NCI-H2081 treated with DMSO at 0.1 percent for 48 hours (cell line): ENCODE measurements at regions not wholly inside any gene's neighbourhood (a gene's known extent, or its start where the extent isn't known, plus 50 kb on each side); places are given as distances from the start of the nearest gene placed in this dataset.

Experiments used
- DNase-seq: peaks from one replicate; lab custom pipeline; 2025; lab: John Stamatoyannopoulos, UW

- DNase-seq, result no peak
Observed at GRCh38 chr20:6693178-6693807, 74.2 kb upstream of the BMP2 start.

- no peak for DNase-seq
Observed at GRCh38 chr20:6692566-6693173, 74.8 kb upstream of the BMP2 start.

GRCh38 chr20:6691516-6691915, 76.0 kb upstream of the BMP2 start:
- DNase-seq, result no peak

- DNase-seq, result no peak
Observed at GRCh38 chr20:6689339-6689973, 78.0 kb upstream of the BMP2 start.

GRCh38 chr20:6686171-6686570, 81.3 kb upstream of the BMP2 start:
- no peak for DNase-seq

- no peak for DNase-seq
Observed at GRCh38 chr20:6685626-6686025, 81.9 kb upstream of the BMP2 start.

DNA sequence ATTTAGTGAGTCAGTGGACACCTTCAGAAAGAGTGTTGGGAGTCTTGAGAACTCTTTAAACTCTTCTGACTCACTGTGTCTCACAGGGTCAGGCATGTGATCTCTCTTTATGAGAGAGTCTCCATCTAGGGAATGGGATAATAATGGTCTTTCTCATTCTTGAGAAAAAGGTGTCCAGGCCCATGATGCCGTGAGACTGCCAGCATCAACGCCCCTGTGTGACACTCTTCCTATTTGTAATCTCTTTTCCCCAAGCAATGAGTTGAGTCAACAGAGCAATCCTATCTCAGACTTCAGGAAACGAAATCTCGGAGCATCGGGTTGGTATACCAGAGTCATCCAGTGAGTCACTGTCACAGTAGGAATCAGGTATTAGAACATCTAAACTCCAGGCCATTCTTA, 82.3 kb upstream of the BMP2 start:
- DNase-seq, result no peak

- DNase-seq, result no peak
Observed at GRCh38 chr20:6683021-6683977, 84.2 kb upstream of the BMP2 start.

DNA sequence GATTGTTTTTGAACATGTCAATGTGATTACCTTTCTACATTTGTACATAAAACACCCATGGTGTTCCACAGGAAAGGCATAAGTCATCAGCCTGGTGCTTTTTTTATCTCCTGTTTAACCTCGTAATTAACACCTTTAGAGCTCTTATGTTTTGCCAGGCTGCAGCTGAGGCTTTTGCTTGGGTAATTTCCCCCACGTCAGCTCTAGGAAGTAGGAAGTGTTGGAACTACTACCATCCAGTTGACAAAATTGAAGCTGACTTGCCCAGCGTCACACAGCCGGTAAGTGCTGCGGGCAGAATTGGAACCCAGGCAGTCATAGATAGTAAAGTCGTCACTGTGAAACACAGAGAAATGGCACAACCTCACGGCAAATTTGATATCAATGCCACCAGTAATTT, 86.6 kb upstream of the BMP2 start:
- no peak for DNase-seq

- DNase-seq, result no peak
Observed at GRCh38 chr20:6680441-6680840, 87.0 kb upstream of the BMP2 start.

GRCh38 chr20:6679086-6679485, 88.4 kb upstream of the BMP2 start:
- DNase-seq, result no peak

GRCh38 chr20:6678101-6678500, 89.4 kb upstream of the BMP2 start:
- no peak for DNase-seq

DNA sequence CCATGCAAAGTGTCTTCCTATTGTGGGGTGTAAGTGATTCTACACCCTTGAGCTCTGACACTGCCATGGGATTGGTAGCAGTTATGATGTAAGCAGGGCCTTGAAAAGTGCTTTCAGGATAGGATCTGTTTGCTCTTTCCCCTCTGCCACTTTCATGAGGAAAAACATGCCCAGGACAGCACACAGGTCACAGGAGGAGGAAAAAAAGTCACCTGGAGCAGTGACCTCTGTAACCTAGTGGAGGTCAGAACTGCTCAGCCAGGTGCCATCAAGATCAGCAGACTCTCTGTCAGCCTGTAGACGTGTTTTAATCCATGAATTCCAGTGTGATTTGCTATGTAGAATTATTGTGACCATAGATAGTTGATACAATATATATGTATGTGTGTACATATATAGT, 92.7 kb upstream of the BMP2 start:
- no peak for DNase-seq

DNA sequence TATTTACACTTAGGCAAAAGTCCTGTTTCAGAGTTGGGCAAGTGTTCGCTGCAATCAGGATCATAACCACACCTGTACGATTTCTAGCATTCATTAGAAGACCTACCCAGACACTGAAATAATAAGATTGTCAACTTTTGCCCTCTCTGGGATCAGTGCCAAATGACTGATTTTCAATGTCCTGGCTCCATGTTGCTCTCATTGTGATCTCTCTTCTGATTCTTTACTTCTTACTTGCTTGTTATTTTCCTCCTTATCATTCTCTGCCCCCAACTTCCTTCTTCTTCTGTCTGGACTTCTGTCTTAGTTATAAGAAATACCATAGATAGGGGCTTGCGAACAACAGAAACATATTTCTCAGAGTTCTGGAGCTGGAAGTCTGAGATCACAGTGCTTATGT, 94.4 kb upstream of the BMP2 start:
- no peak for DNase-seq

GRCh38 chr20:6671829-6672228, 95.7 kb upstream of the BMP2 start:
- DNase-seq, result no peak

- no peak for DNase-seq
Observed at GRCh38 chr20:6668546-6668945, 98.9 kb upstream of the BMP2 start.

DNA sequence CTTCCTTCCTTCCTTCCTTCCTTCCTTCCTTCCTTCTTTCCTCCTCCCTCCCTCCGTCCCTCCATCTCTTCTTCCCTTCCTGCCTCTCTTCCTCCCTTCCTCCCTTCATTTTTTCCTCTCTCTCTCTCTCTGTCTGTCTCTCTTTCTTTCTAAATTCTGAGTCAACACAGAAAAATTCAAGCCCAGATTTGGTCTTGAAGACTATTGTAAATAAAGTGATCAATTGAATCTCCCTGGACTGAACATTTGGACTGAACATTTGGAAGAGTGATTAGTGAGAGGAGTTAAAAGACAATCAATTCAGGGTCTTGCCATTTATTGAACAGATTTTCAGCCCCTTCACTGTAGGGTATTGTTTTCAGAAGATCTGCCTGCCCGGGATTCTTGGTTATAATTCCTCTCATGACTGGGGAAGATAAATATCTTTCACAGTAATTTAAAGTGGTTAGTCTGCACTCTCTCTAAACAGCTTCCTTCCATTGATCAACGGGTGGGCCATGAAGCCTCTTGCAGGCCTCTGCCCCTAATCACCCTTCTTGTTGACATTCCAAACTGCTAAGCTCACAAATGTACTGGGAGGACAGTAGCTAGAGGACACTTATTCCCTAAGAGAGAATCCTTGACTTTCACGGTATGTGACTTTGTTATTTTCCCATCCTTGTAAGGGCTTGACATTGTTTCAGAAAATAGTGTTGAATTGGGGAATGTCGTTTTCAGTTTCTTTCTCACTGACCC, 101.7 kb upstream of the BMP2 start:
- no peak for DNase-seq

DNA sequence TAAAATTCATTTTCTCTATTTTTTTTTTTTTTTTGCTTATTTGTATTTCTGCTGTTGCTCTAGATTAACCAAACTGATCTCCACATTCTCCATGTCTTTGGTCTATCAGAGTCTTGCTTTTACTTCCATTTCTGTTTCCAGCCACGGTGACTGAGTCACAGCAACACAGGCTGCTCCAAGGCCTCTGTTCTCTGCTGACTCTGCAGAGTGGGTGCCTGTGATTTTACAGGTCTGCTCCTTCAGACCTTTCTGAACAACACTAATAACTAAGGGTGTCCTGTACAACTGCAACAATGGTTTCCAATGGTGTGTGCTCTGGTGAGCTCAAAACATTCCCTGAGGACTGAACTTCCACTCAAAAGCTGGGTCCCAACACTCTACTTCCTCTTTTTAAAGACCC, 102.3 kb upstream of the BMP2 start:
- no peak for DNase-seq

- DNase-seq, result no peak
Observed at GRCh38 chr20:6664574-6664973, 102.9 kb upstream of the BMP2 start.

- no peak for DNase-seq
Observed at GRCh38 chr20:6663751-6664388, 103.6 kb upstream of the BMP2 start.

- no peak for DNase-seq
Observed at GRCh38 chr20:6663104-6663503, 104.4 kb upstream of the BMP2 start.
